ENCODE measurements at regions not wholly inside any gene's neighbourhood (a gene's known extent, or its start where the extent isn't known, plus 50 kb on each side); places are given as distances from the start of the nearest gene placed in this dataset.
"Not testable (repeated sequence)": the region's sequence is repeated elsewhere in the genome, so short reads cannot be mapped to it uniquely, and the experiment has no call there.

DNA sequence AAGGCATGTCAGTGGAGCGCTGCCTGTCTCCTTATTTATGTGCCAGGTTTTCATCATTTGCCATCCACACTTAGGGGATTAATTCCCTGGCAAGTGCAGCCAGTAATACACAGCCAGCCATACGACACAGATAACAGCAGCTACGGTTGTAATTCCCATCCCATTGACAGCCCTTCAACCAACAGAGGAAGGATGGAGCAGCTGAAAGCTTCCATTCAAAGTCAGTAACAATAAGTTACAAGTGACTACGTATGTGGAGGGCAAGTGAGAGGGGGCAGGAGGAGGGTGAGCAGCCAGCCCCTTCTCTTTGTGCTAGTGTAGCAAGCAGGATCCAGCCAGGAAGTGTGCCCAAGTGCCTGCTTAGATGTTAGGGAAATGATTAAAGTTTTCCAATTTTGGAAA is 53.8 kb upstream of the LYRM9 start:
- Histone ChIP-seq H3K4me1 (peaks cover 0 to 1% (median 0%) of the 10 kb centered on the region in 9 donors), H3K9me3 (no peaks in the 10 kb centered on the region), H3K4me3 (no peak overlapping the region), H3K27me3 (no peaks in the 10 kb centered on the region), H3K36me3 (no peaks in the 10 kb centered on the region), H3K27ac (no peak overlapping the region)
- TF ChIP-seq, protein P1, sequence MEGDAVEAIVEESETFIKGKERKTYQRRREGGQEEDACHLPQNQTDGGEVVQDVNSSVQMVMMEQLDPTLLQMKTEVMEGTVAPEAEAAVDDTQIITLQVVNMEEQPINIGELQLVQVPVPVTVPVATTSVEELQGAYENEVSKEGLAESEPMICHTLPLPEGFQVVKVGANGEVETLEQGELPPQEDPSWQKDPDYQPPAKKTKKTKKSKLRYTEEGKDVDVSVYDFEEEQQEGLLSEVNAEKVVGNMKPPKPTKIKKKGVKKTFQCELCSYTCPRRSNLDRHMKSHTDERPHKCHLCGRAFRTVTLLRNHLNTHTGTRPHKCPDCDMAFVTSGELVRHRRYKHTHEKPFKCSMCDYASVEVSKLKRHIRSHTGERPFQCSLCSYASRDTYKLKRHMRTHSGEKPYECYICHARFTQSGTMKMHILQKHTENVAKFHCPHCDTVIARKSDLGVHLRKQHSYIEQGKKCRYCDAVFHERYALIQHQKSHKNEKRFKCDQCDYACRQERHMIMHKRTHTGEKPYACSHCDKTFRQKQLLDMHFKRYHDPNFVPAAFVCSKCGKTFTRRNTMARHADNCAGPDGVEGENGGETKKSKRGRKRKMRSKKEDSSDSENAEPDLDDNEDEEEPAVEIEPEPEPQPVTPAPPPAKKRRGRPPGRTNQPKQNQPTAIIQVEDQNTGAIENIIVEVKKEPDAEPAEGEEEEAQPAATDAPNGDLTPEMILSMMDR (IDR thresholded peaks at IDR 0.05): no peak
- 36 to 44% methylated on average over 4 of the region's 4 CpGs for WGBS, 2 donors
- ATAC-seq (no peak), DNase-seq (no peak)
- intact Hi-C loops (cut with DNase I): no loop called here

DNA sequence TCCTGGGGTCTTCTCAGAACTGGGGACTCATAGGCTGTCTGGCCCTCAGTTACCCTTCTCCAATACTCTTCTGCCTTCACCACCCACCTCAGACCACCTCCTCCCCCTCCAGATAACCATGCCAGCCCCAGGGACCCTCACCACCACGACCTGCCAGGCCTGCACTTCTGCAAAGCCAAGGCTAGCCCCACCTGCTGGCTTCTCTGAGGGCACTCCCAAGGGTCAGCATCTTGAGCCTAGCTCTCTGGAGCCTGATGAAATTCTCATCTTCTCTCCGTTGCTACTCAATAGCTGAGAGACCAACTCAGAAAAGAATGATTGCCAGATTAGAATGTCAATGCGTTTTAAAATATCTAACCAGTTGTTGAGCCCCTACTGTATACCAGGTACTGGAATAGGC is 56.1 kb upstream of the LYRM9 start:
- H3K9me3 ChIP-seq: no peaks in the 10 kb centered on the region

DNA sequence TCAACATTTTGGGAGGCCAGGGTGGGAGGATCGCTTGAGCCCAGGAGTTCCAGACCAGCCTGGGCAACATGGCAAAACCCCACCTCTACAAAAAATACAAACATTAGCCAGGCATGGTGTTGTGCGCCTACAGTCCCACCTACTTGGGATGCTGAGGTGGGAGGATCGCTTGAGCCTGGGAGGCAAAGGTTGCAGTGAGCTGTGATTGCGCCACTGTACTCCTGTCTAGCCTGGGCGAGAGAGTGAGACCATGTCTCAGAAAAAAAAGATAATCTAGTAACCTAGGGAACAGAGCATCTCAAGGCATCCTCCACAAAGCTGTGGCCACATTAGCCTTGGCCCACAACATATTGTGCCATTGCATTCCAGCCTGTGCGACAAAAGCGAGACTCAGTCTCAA is 57.1 kb upstream of the LYRM9 start:
- H3K36me3 ChIP-seq; H3K9me3 ChIP-seq; H3K27me3 ChIP-seq; H3K4me1 ChIP-seq; ATAC-seq; H3K27ac ChIP-seq; intact Hi-C loops (cut with DNase I); DNase-seq; H3K4me3 ChIP-seq: not testable (repeated sequence)
- 94 to 97% methylated on average over 7 of the region's 7 CpGs for WGBS, 2 donors

More for the DNA sequence above, 56.1 kb upstream of the LYRM9 start:
- Histone ChIP-seq H3K27ac (no peak overlapping the region), H3K36me3 (no peaks in the 10 kb centered on the region), H3K27me3 (no peaks in the 10 kb centered on the region), H3K4me1 (peaks cover 0 to 8% (median 0%) of the 10 kb centered on the region in 9 donors), H3K4me3 (no peak overlapping the region)
- no peak for ATAC-seq
- intact Hi-C loops (cut with DNase I): no loop called here
- TF ChIP-seq, protein P1 (IDR thresholded peaks at IDR 0.05): no peak
- no peak for DNase-seq
- 73 to 75% methylated on average over 3 of the region's 3 CpGs for WGBS, 2 donors

DNA sequence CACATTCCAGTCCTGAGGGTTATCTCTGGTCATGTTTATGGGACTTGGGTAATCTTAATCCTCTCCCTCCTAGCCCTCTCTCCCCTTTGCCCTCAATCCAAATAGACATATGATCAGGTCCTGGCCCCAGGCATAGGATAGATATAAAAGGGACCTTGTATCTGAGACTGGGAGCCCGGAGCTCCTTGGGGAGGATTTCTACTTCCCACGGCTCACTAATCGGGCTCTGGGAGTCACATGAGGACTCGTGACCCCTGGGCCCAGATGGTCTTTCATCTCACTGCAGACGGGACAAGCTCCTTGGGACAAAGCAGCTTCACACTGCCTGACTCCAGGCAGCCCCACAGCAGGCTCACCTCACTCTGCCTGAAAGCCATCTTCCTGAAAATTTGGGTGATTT is 57.8 kb upstream of the LYRM9 start:
- H3K9me3 ChIP-seq: no peaks in the 10 kb centered on the region
- TF ChIP-seq, protein P1 (IDR thresholded peaks at IDR 0.05): no peak

DNA sequence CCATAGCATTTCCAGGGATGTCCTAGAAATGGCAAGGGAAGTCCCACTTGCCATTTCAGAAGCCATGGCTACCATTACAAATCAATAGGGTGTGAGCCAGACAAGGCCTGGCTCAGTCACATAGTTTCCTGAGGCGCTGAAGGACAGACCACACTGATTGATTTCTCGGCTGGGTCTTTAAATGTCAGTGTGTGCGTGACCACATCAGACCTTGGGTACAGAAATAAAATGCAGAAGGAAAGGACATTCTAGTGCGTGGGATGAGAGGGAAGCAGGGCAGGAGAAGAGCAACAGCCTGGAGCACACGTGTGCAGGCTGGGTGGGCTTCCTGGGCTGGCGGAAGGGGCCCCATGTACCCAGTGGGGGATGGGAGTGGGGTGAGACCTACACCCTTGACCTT is 58.7 kb upstream of the LYRM9 start:
- Histone ChIP-seq H3K27ac (peak overlapping the region in 4 of 10 donors; percentile 15 to 48 (median 22)), H3K4me1 (peaks cover 0 to 8% (median 0%) of the 10 kb centered on the region in 9 donors), H3K27me3 (no peaks in the 10 kb centered on the region), H3K9me3 (no peaks in the 10 kb centered on the region), H3K36me3 (no peaks in the 10 kb centered on the region), H3K4me3 (no peak overlapping the region)
- 59 to 72% methylated on average over 6 of the region's 6 CpGs for WGBS, 2 donors
- ATAC-seq (peak in 6 of 8 donors; percentile 13 to 83 (median 47)), DNase-seq (no peak)
- TF ChIP-seq, protein P1 (IDR thresholded peaks at IDR 0.05): no peak
- intact Hi-C loops (cut with DNase I): no loop called here

More for the DNA sequence above, 57.8 kb upstream of the LYRM9 start:
- Histone ChIP-seq H3K4me1 (peaks cover 0 to 8% (median 0%) of the 10 kb centered on the region in 9 donors), H3K36me3 (no peaks in the 10 kb centered on the region), H3K4me3 (no peak overlapping the region), H3K27me3 (no peaks in the 10 kb centered on the region), H3K27ac (no peak overlapping the region)
- intact Hi-C loops (cut with DNase I): no loop called here
- WGBS, 2 donors: 62 to 73% methylated on average over 5 of the region's 5 CpGs
- ATAC-seq (no peak), DNase-seq (no peak)
